ENCODE measurements at regions not wholly inside any gene's neighbourhood (a gene's known extent, or its start where the extent isn't known, plus 50 kb on each side); places are given as distances from the start of the nearest gene placed in this dataset.

DNA sequence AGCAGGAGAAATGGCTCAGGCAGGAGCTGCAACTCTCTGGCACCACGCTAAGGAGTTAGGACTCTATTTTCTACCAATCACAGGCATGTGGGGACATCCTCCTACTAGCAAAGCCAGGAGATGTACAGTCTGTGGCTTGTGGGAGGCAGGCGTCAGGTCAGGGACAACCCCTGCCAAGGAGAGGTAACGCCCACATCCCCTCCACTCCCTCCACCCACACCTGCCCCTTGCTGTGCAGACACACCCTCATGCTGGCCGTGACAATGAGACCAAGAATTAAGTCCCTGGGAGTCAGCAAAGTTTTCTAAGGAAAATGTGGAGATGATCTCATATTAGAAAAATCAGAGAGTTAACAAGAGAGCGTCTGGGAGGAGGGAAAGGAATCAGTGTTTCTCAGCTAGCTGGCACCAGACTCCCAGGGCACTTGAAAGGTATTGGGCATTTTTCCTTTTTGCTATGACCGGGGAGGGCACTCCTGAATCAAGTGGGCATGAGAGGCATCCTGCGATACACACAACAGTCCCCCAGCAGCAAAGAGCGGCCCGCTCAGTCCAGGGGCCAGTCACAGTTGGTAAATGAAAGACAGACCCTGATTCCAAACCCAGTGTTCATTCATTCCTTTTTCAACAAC, 87.3 kb upstream of the RPL38 start:
- DNase-seq (ENCODE audit: low spot score), result no peak
- POLR2A ChIA-PET (ENCODE audit: low non-redundant PET), result no interaction called here
- TF ChIP-seq, protein P1, sequence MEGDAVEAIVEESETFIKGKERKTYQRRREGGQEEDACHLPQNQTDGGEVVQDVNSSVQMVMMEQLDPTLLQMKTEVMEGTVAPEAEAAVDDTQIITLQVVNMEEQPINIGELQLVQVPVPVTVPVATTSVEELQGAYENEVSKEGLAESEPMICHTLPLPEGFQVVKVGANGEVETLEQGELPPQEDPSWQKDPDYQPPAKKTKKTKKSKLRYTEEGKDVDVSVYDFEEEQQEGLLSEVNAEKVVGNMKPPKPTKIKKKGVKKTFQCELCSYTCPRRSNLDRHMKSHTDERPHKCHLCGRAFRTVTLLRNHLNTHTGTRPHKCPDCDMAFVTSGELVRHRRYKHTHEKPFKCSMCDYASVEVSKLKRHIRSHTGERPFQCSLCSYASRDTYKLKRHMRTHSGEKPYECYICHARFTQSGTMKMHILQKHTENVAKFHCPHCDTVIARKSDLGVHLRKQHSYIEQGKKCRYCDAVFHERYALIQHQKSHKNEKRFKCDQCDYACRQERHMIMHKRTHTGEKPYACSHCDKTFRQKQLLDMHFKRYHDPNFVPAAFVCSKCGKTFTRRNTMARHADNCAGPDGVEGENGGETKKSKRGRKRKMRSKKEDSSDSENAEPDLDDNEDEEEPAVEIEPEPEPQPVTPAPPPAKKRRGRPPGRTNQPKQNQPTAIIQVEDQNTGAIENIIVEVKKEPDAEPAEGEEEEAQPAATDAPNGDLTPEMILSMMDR (conservative IDR thresholded peaks at IDR 0.05; ENCODE audit: low read depth), result no peak
- H3K27ac ChIP-seq, result no peak overlapping the region
- CTCF ChIA-PET, result interaction anchor here (0.5 kb wide), 1 partner anchor 57 kb away, joined by 3 read pairs; no protein-coding TSS in a partner anchor

DNA sequence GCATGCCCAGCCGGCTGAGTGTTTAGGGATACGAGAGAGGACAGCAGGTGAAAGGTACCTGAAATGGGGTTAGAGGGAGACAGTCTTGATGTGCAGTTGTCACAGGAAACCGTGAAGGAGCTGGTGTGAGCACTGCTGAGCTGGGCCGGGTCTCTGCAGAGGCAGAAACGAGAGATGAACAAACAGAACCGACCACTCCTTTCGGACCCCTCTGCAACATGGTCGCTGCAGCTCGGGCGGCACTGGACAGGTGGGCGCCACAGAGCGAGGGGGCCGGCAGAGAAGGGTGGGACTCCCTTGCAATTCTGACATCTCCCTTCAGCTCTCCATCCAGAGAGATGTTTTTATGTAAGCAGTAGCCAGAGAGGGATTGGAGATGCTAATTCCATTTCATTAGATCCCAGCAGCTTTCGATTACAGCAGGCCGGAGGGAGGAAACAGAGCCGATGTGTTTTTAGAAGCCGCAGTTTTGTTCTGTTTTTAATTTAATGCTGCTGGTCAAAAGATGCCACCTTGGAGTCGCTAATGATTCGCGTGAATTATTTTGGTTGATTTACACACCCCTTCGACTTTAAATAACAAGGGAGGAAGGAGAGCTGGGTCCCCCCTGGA, 86.3 kb upstream of the RPL38 start:
- DNase-seq (ENCODE audit: low spot score), result no peak
- TF ChIP-seq, protein P1 (conservative IDR thresholded peaks at IDR 0.05; ENCODE audit: low read depth), result no peak
- POLR2A ChIA-PET (ENCODE audit: low non-redundant PET), result no interaction called here
- H3K27ac ChIP-seq, result no peak overlapping the region
- CTCF ChIA-PET, result no interaction called here

DNA sequence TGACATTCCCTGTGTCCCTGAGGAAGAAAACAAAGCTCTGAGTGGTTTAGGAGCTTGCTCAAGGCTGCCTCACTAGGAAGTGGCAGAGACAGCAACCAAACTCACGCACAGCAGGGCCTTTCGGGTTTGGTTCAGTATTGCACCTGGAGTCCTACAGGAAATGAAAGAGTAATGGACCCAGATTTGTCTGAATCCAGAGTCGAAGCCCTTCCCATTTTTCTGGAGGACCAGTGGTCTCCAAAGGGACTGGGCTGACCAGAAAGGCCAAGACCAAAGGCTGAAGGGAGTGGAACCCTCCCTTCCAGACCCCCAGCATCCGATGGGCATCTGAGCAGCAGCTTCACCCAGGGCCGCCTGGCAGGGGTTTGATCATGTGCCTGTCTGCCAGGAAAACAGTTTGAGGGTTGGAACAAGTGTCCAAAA, 85.5 kb upstream of the RPL38 start:
- POLR2A ChIA-PET (ENCODE audit: low non-redundant PET), result no interaction called here
- CTCF ChIA-PET, result interaction anchor here (0.7 kb wide), 1 partner anchor 170 kb away, joined by 4 read pairs; no protein-coding TSS in a partner anchor
- DNase-seq (ENCODE audit: low spot score), result no peak
- TF ChIP-seq, protein P1 (conservative IDR thresholded peaks at IDR 0.05; ENCODE audit: low read depth), result no peak
- H3K27ac ChIP-seq, result no peak overlapping the region

DNA sequence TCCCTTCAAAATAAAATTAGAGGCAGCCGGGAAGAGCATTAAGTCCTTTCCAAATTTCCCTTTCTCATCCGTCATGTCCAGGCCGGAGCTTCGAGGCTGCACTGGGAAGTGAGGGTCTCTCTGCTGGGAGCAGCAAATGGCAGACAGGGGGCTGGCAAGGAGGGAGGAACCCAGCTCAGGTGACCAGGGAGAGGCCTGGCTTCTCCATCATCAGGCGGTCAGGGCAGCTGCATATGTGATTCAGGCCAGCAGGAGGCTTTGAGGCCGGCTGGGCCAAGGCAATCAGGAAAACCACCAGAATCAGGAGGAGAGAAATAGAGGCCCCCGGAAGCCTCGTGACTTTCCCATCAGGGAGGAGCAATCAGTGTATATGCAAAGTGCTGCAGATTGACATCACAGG, 85.0 kb upstream of the RPL38 start:
- ChIA-PET POLR2A (ENCODE audit: low non-redundant PET) (no interaction called here), CTCF (interaction anchor here (0.7 kb wide), 1 partner anchor 169 kb away, joined by 4 read pairs; no protein-coding TSS in a partner anchor)
- H3K27ac ChIP-seq, result no peak overlapping the region
- TF ChIP-seq, protein P1 (conservative IDR thresholded peaks at IDR 0.05; ENCODE audit: low read depth), result no peak
- no peak for DNase-seq (ENCODE audit: low spot score)

DNA sequence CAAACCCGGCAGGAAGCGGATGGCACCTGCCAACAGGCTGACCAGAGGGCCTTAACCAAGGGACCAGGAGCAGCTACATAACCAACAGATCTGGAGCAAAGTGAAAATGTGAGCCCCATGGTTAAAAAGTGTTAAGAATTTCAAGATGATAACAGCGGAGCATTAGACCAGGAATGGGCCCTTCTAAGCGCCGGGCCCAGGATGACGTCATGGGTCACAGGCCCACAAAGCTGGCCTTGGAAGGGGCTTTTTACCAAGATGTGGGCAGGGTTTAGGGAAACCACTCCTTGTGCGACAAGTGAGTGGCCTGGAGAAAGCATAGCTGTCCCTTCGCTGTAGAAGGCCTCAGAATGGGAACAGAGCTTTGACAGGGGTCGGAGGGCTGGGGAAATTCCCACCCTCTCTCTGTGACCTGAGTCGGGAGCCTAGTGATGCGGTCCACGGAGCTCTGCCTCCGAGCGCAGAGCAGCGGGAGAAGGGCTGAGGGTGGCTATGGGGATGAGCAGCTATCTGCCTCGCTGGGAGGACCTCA, 84.4 kb upstream of the RPL38 start:
- ChIA-PET POLR2A (ENCODE audit: low non-redundant PET) (no interaction called here), CTCF (no interaction called here)

DNA sequence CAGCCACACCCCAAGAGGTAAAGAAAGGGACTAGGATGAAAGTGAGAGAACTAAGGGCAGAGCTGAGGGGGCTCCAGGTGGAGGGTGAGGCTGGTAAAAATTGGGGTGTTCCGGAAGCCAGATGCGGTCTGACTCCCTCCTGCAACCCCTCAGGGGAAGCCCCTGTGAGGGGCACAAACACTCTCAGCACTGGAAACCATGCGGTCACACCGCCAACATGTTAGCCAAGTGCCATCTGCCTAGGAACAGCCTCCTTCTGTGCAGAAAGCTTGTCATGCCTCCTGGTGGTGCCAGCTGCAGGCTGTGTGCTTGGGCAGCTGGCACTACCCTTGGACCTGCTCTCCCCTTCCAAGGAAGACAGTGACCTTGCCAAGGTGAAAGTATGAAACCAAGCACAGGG, 83.5 kb upstream of the RPL38 start:
- CTCF ChIA-PET, result interaction anchor here (0.6 kb wide), 2 partner anchors 252 to 327 kb away, joined by 4 to 7 read pairs; no protein-coding TSS in a partner anchor
- POLR2A ChIA-PET (ENCODE audit: low non-redundant PET), result no interaction called here
- H3K27ac ChIP-seq, result no peak overlapping the region
- TF ChIP-seq, protein P1 (conservative IDR thresholded peaks at IDR 0.05; ENCODE audit: low read depth), result no peak
- DNase-seq (ENCODE audit: low spot score), result no peak

More for the DNA sequence above, 84.4 kb upstream of the RPL38 start:
- no peak overlapping the region for H3K27ac ChIP-seq
- no peak for DNase-seq (ENCODE audit: low spot score)
- TF ChIP-seq, protein P1 (conservative IDR thresholded peaks at IDR 0.05; ENCODE audit: low read depth), result no peak
